Fibroblast of villous mesenchyme (primary cell): ENCODE measurements at regions not wholly inside any gene's neighbourhood (a gene's known extent, or its start where the extent isn't known, plus 50 kb on each side); places are given as distances from the start of the nearest gene placed in this dataset.
A peak's percentile ranks its signal among the peaks of the same experiment; 100 is the strongest.
"Not testable (repeated sequence)": the region's sequence is repeated elsewhere in the genome, so short reads cannot be mapped to it uniquely, and the experiment has no call there.

Experiments used
- DNase-seq: peaks from one replicate; pipeline ENCODE4 v3.0.0-alpha.2; 2010; ENCODE audit warnings: low read depth
- H3K4me3 ChIP-seq: 2 replicates; pipeline ENCODE4 v1.5.1; 2011; ENCODE audit warnings: low read depth, mild to moderate bottlenecking, low read length
- TF ChIP-seq, protein P1 (sequence below): IDR thresholded peaks from 2 replicates; pipeline ENCODE4 v1.5.1; 2012; ENCODE audit warnings: low read depth, mild to moderate bottlenecking, low read length; ENCODE audit not compliant: insufficient read depth

DNA sequence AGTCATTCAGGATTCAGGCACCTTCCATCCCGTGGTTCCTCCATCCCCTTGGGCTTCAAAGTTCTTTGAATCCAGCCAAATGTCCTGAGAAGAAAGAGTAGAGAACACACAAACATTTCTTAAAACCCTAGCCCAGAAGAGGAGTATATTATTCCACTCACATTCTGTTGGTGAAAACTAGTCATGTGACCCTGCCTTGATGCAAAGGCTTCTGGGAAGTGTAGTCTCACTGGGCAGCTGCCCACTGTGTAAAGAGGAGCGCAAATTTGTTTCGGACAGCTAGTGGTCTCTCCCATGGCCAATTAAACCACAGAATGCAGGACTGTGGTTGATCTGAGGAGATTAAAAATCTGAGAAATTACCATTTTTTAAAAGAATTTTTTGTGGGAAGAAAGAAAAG is 304.4 kb downstream of the SUCLA2 start:
- H3K4me3 ChIP-seq, result no peak overlapping the region
- TF ChIP-seq, protein P1, sequence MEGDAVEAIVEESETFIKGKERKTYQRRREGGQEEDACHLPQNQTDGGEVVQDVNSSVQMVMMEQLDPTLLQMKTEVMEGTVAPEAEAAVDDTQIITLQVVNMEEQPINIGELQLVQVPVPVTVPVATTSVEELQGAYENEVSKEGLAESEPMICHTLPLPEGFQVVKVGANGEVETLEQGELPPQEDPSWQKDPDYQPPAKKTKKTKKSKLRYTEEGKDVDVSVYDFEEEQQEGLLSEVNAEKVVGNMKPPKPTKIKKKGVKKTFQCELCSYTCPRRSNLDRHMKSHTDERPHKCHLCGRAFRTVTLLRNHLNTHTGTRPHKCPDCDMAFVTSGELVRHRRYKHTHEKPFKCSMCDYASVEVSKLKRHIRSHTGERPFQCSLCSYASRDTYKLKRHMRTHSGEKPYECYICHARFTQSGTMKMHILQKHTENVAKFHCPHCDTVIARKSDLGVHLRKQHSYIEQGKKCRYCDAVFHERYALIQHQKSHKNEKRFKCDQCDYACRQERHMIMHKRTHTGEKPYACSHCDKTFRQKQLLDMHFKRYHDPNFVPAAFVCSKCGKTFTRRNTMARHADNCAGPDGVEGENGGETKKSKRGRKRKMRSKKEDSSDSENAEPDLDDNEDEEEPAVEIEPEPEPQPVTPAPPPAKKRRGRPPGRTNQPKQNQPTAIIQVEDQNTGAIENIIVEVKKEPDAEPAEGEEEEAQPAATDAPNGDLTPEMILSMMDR, result no peak
- DNase-seq, result no peak

DNA sequence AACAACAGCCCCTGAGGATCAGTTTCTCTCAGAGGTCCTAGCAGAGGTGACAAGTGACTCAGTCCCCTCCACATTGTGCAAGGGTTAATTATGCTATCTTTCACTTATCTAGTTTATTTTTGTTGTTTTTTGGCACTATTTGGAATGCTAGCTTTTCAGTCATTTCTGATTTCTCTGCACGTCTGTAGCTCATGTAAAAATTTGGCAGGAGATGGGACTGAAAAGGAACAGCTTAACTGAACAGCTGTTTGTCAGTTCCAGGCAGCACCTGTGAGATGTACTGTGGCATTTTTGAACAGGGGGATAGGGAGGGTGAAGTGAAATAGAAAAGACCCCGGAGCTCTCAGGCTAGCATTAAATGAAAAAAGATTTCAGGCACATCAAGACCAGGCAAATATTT is 313.5 kb downstream of the SUCLA2 start:
- H3K4me3 ChIP-seq, result no peak overlapping the region
- no peak for DNase-seq
- TF ChIP-seq, protein P1, result no peak

DNA sequence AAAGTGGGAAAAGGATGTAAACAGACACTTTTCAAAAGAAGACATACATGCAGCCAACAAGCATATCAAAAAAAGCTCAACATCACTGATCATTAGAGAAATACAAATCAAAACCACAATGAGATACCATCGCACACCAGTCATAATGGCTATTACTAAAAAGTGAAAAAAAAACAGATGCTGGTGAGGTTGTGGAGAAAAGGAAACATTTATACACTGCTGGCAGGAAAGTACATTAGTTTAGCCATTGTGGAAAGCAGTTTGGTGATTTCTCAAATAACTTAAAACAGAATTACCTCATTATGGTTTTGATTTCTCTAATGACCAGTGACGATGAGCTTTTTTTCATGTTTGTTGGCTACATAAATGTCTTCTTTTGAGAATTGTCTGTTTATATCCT is 315.9 kb downstream of the SUCLA2 start:
- not testable (repeated sequence) for H3K4me3 ChIP-seq, DNase-seq

DNA sequence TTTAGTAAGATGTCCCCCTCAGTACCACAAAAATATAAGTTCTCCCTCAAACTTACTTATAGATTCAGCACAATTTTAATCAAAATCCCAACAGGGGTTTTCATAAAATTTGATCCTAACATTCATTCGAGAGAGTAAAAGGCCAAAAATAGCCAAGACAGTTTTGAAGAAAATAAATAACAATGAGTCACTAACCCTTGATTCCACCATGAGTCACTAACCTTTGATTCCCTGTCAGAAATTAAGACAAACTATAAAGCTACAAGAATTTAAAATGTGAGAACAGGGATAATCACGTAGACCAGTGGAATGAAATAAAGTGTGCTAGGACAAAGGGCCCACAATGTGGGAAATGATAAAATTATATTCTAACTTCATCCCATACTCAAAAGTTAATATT is 320.3 kb downstream of the SUCLA2 start:
- H3K4me3 ChIP-seq, result no peak overlapping the region
- peak; percentile 45 for DNase-seq
- TF ChIP-seq, protein P1, result no peak

DNA sequence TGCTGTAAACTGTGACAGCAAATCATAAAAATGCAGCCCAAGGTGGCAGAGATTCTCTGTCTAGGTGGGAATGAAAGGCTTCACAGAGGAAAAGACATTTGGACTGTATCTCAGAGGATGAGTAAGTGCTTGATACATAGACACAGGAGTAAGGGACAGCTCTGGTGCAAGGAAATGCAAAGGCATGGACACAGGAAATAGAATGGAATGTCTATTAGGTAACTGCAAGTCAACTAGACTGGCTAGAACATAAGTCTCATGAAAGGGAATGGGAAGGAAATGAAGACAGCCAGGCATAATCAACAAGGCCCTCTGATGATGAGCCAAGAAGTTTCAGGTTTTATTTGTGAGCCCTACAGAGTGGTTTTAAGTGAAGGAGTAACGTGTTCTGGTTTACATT is 321.7 kb downstream of the SUCLA2 start:
- DNase-seq, result peak; percentile 71
- TF ChIP-seq, protein P1, result no peak
- H3K4me3 ChIP-seq, result no peak overlapping the region

DNA sequence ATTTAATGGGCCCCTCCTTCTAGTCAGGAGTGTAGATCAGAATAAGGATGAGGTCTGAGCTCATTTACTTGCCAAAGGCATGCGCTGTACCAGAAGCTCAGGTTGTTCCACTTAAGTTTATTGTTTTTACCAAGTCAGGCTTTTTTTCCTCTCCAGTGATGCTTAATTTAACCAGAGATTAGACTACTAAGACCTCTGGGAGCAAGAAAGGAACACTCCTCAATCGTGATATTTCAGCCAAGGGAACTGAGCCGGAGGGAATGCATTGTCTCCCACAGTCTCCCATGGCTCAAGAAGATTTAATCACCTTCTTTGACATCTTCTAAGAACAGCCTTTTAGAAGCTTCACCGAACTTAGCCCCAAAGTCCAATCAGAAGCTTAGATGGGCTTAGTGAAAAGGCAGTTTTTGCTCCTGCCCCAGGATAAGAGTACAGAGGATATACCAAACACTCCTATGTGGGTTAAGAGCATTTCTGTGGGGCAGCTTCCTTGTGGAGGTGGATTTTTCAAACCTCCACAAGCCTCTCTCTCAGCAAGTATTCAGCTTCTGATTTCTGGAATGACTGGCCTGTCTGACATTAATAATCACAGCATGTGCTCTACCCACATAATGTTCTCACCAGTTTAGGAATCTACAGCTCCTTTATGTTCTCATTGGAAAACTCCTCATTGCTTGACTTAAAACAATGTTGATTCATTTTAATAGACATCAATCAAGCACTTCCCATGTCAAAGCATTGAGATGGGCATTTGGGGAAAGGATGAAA is 322.7 kb downstream of the SUCLA2 start:
- H3K4me3 ChIP-seq, result no peak overlapping the region
- no peak for DNase-seq
- TF ChIP-seq, protein P1, result no peak

DNA sequence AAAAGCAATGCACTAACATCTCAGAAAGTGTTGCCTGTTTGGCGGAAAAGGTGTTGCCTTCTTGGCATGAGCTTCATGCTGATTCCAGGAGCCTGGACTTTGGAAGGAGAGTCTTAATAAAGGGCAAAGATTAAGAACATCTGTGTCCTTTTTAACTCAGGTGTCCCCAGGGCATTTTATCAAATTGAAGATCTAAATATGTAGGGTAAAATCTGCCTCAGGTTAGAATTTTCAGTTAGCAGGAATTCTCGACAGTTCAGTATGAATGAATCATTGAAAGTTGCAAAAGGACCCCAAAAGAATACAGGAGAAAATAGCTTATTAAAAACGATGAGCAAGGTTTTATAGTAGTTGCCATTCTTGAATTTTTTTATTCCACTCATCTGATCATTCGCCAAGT is 325.2 kb downstream of the SUCLA2 start:
- no peak for DNase-seq
- TF ChIP-seq, protein P1, result no peak
- H3K4me3 ChIP-seq, result no peak overlapping the region
